ENCODE measurements at regions not wholly inside any gene's neighbourhood (a gene's known extent, or its start where the extent isn't known, plus 50 kb on each side); places are given as distances from the start of the nearest gene placed in this dataset.

- TF ChIP-seq CTCF (IDR thresholded peaks at IDR 0.05) (no peak), POLR2A (IDR thresholded peaks at IDR 0.05) (no peak)
These were observed 115.0 kb upstream of the ZNF438 start for GRCh38 chr10:31146491-31147209.

Measured in heart left ventricle (tissue), 13 donors.